Central memory CD8-positive, alpha-beta T cell (primary cell): ENCODE measurements at regions not wholly inside any gene's neighbourhood (a gene's known extent, or its start where the extent isn't known, plus 50 kb on each side); places are given as distances from the start of the nearest gene placed in this dataset.
"Not testable (repeated sequence)": the region's sequence is repeated elsewhere in the genome, so short reads cannot be mapped to it uniquely, and the experiment has no call there.

Experiments
- ATAC-seq: fragments of 150-1000 bp; cut with Tn5 transposase; replicated peaks from 2 replicates; pipeline ENCODE4 v1.10.0; 2022; ENCODE audit warnings: mild to moderate bottlenecking, moderate FRiP score, moderate number of reproducible peaks; ENCODE audit not compliant: poor library complexity, severe bottlenecking; ENCODE audit errors: extremely low read depth
- DNase-seq, 2 donors: peaks; one replicate each; pipeline ENCODE4 v3.0.0; 2021; ENCODE audit warnings: low spot score in 2 of 2
- H3K27ac Mint-ChIP-seq: one replicate; pipeline ENCODE4 v1.8.0; 2022; ENCODE audit warnings: low read depth, mild to moderate bottlenecking, moderate library complexity, mixed read lengths
- H3K27me3 Mint-ChIP-seq: one replicate; pipeline ENCODE4 v1.8.0; 2022; ENCODE audit warnings: mixed read lengths
- H3K36me3 Mint-ChIP-seq: one replicate; pipeline ENCODE4 v1.8.0; 2022; ENCODE audit warnings: mild to moderate bottlenecking, moderate library complexity, mixed read lengths; ENCODE audit not compliant: insufficient read depth
- H3K4me1 Mint-ChIP-seq: one replicate; pipeline ENCODE4 v1.8.0; 2022; ENCODE audit warnings: mixed read lengths
- H3K4me3 Mint-ChIP-seq: one replicate; pipeline ENCODE4 v1.8.0; 2022; ENCODE audit warnings: mild to moderate bottlenecking, moderate library complexity, mixed read lengths
- H3K9me3 Mint-ChIP-seq: one replicate; pipeline ENCODE4 v1.8.0; 2022; ENCODE audit warnings: mixed read lengths

GRCh38 chr1:149665528-149665927 lies 81.9 kb downstream of the PPIAL4C start:
- not testable (repeated sequence) for H3K4me1 Mint-ChIP-seq, H3K9me3 Mint-ChIP-seq, H3K4me3 Mint-ChIP-seq, H3K27ac Mint-ChIP-seq, ATAC-seq, H3K36me3 Mint-ChIP-seq, DNase-seq, H3K27me3 Mint-ChIP-seq

- DNase-seq, H3K4me1 Mint-ChIP-seq, H3K27me3 Mint-ChIP-seq, H3K36me3 Mint-ChIP-seq, H3K27ac Mint-ChIP-seq, H3K9me3 Mint-ChIP-seq, H3K4me3 Mint-ChIP-seq, ATAC-seq: not testable (repeated sequence)
Measured at GRCh38 chr1:149673231-149673909, 89.7 kb downstream of the PPIAL4C start.

- not testable (repeated sequence) for DNase-seq, ATAC-seq, H3K4me3 Mint-ChIP-seq, H3K9me3 Mint-ChIP-seq, H3K36me3 Mint-ChIP-seq, H3K27ac Mint-ChIP-seq, H3K27me3 Mint-ChIP-seq, H3K4me1 Mint-ChIP-seq
Measured at GRCh38 chr1:149674921-149675320, 91.3 kb downstream of the PPIAL4C start.

- H3K9me3 Mint-ChIP-seq, H3K27me3 Mint-ChIP-seq, H3K27ac Mint-ChIP-seq, H3K4me1 Mint-ChIP-seq, ATAC-seq, H3K36me3 Mint-ChIP-seq, DNase-seq, H3K4me3 Mint-ChIP-seq: not testable (repeated sequence)
Measured at GRCh38 chr1:149677359-149677758, 93.7 kb downstream of the PPIAL4C start.

GRCh38 chr1:149686593-149687238 lies 95.8 kb upstream of the FCGR1A start:
- peak; percentile 100 for ATAC-seq
- not testable (repeated sequence) for H3K4me1 Mint-ChIP-seq, H3K27ac Mint-ChIP-seq, H3K36me3 Mint-ChIP-seq, H3K9me3 Mint-ChIP-seq, H3K4me3 Mint-ChIP-seq, DNase-seq, H3K27me3 Mint-ChIP-seq

- not testable (repeated sequence) for H3K4me3 Mint-ChIP-seq, ATAC-seq, H3K4me1 Mint-ChIP-seq
Measured at GRCh38 chr1:149691399-149691798, 91.1 kb upstream of the FCGR1A start.

GRCh38 chr1:149692804-149693539 lies 89.5 kb upstream of the FCGR1A start:
- H3K27me3 Mint-ChIP-seq, H3K36me3 Mint-ChIP-seq, H3K4me1 Mint-ChIP-seq, H3K27ac Mint-ChIP-seq, H3K9me3 Mint-ChIP-seq: not testable (repeated sequence)
- ATAC-seq, result peak; percentile 97
- peak; percentile 15 to 16 for DNase-seq
- peak overlapping the region; percentile 20 for H3K4me3 Mint-ChIP-seq

More at GRCh38 chr1:149691399-149691798, 91.1 kb upstream of the FCGR1A start:
- not testable (repeated sequence) for H3K36me3 Mint-ChIP-seq, H3K27ac Mint-ChIP-seq, H3K27me3 Mint-ChIP-seq, DNase-seq, H3K9me3 Mint-ChIP-seq

GRCh38 chr1:149695066-149695465 lies 87.4 kb upstream of the FCGR1A start:
- H3K4me3 Mint-ChIP-seq, H3K4me1 Mint-ChIP-seq, ATAC-seq, H3K27me3 Mint-ChIP-seq, H3K36me3 Mint-ChIP-seq, H3K27ac Mint-ChIP-seq, H3K9me3 Mint-ChIP-seq, DNase-seq: not testable (repeated sequence)

GRCh38 chr1:149700220-149700619 lies 82.3 kb upstream of the FCGR1A start:
- H3K4me1 Mint-ChIP-seq, H3K9me3 Mint-ChIP-seq, H3K4me3 Mint-ChIP-seq: not testable (repeated sequence)

GRCh38 chr1:149700677-149701567 lies 81.6 kb upstream of the FCGR1A start:
- not testable (repeated sequence) for DNase-seq, H3K27ac Mint-ChIP-seq, H3K27me3 Mint-ChIP-seq, H3K4me3 Mint-ChIP-seq, H3K9me3 Mint-ChIP-seq, H3K36me3 Mint-ChIP-seq, H3K4me1 Mint-ChIP-seq
- ATAC-seq, result peak; percentile 79

More at GRCh38 chr1:149700220-149700619, 82.3 kb upstream of the FCGR1A start:
- H3K36me3 Mint-ChIP-seq, H3K27me3 Mint-ChIP-seq, H3K27ac Mint-ChIP-seq, DNase-seq, ATAC-seq: not testable (repeated sequence)

GRCh38 chr1:149708192-149708853 lies 74.2 kb upstream of the FCGR1A start:
- H3K4me1 Mint-ChIP-seq, H3K27me3 Mint-ChIP-seq, H3K9me3 Mint-ChIP-seq: not testable (repeated sequence)
- peak; percentile 53 to 69 for DNase-seq
- Mint-ChIP-seq H3K36me3 (peaks cover 14% of the 10 kb centered on the region), H3K27ac (peak overlapping the region; percentile 100), H3K4me3 (peak overlapping the region; percentile 88)
- peak; percentile 81 for ATAC-seq

- not testable (repeated sequence) for H3K4me3 Mint-ChIP-seq, H3K27ac Mint-ChIP-seq, DNase-seq, H3K27me3 Mint-ChIP-seq, H3K4me1 Mint-ChIP-seq, ATAC-seq, H3K9me3 Mint-ChIP-seq
- peaks cover 14% of the 10 kb centered on the region for H3K36me3 Mint-ChIP-seq
Measured at GRCh38 chr1:149711651-149712050, 70.8 kb upstream of the FCGR1A start.
